Neuron (in vitro differentiated cells): ENCODE measurements at regions not wholly inside any gene's neighbourhood (a gene's known extent, or its start where the extent isn't known, plus 50 kb on each side); places are given as distances from the start of the nearest gene placed in this dataset.
A peak's percentile ranks its signal among the peaks of the same experiment; 100 is the strongest.

Experiments
- H2AFZ ChIP-seq: one replicate; pipeline ENCODE4 v1.6.1; 2013; ENCODE audit warnings: low read depth, mild to moderate bottlenecking, inconsistent platforms, low read length, moderate library complexity
- H3K27me3 ChIP-seq: one replicate; pipeline ENCODE4 v1.6.1; 2013; ENCODE audit warnings: low read length; ENCODE audit not compliant: insufficient read depth
- H3K36me3 ChIP-seq: one replicate; pipeline ENCODE4 v1.6.1; 2013; ENCODE audit warnings: low read length; ENCODE audit not compliant: insufficient read depth
- H3K4me1 ChIP-seq: one replicate; pipeline ENCODE4 v1.6.1; 2013; ENCODE audit warnings: low read length; ENCODE audit not compliant: insufficient read depth
- H3K4me3 ChIP-seq: 2 replicates; pipeline ENCODE4 v1.5.1; 2013; ENCODE audit warnings: mild to moderate bottlenecking, low read length, moderate library complexity
- H3K9me3 ChIP-seq: one replicate; pipeline ENCODE4 v1.6.1; 2013; ENCODE audit warnings: low read length

- H3K4me1 ChIP-seq = peaks cover 18% of the 10 kb centered on the region
- no peaks in the 10 kb centered on the region for H3K36me3 ChIP-seq
- H3K27me3 ChIP-seq = no peaks in the 10 kb centered on the region
- H3K4me3 ChIP-seq = peak overlapping the region; percentile 49
- peak overlapping the region; percentile 59 for H2AFZ ChIP-seq
- no peaks in the 10 kb centered on the region for H3K9me3 ChIP-seq
Observed at GRCh38 chr3:116863822-116864589, 154.4 kb downstream of the TUSC7 start.

DNA sequence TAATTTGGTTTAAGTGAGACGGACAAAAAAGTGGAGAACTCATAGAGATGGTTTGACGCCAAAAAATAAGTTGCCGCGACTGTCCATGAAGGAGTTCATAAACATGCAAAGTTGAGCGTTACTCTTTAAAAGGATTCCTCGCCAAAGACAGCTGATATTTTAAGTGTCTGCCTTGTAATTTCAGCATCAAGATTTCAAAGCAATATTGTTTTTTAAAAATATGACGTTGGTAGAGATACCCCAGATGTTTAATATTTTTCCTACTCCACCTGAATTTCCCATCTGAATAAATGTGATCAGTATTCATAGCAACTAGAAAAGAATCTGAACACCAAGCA is 155.0 kb downstream of the TUSC7 start:
- no peaks in the 10 kb centered on the region for H3K9me3 ChIP-seq
- H3K4me3 ChIP-seq = no peak overlapping the region
- H3K4me1 ChIP-seq = peaks cover 21% of the 10 kb centered on the region
- no peaks in the 10 kb centered on the region for H3K36me3 ChIP-seq
- H3K27me3 ChIP-seq = no peaks in the 10 kb centered on the region
- H2AFZ ChIP-seq = no peak overlapping the region

DNA sequence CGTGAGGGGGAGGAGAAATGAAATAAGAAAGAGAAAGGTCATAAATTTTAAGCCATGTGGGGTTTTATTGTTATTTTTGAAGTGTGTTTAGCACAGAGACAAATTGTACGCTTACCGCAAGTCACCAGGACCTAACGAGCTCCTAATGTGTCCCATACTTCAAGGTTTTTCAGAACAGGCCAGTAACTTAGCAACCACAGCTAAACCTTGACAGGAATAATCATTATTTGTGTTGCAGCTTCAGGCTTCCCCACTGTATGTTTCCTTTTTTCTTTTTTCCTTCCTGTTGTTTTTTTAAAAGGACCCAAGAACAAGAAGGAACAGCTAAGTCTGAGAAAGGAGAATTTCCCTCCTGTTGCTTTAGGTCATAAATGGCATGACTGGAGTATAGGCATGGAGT is 160.8 kb downstream of the TUSC7 start:
- peak overlapping the region; percentile 4 for H2AFZ ChIP-seq
- no peaks in the 10 kb centered on the region for H3K27me3 ChIP-seq
- H3K4me1 ChIP-seq = peaks cover 16% of the 10 kb centered on the region
- H3K36me3 ChIP-seq = no peaks in the 10 kb centered on the region
- no peak overlapping the region for H3K4me3 ChIP-seq
- no peaks in the 10 kb centered on the region for H3K9me3 ChIP-seq

DNA sequence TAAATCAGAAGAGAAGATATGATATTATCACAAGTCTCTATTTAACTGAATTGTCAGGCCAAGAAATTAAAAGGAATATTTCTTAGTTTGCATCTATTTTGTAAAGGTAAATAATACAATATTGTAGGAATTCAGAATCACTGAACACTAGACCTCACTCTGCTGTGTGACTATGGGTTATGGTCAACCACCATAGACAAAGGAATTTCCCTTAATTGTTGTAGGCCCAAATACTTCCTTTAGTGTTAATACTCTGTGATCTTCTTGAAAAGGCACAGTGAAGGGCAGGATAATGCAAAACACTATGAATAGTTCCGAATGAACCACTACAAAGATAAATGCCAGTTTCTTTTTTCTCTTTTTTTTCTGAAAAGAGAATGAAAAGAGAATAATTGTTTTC is 162.3 kb downstream of the TUSC7 start:
- Histone ChIP-seq H3K4me3 (no peak overlapping the region), H2AFZ (no peak overlapping the region), H3K36me3 (no peaks in the 10 kb centered on the region), H3K4me1 (peaks cover 16% of the 10 kb centered on the region), H3K9me3 (no peaks in the 10 kb centered on the region), H3K27me3 (no peaks in the 10 kb centered on the region)

GRCh38 chr3:116872688-116873087 is 163.1 kb downstream of the TUSC7 start:
- H3K4me1 ChIP-seq = peaks cover 16% of the 10 kb centered on the region
- H2AFZ ChIP-seq = no peak overlapping the region
- H3K4me3 ChIP-seq = no peak overlapping the region
- H3K9me3 ChIP-seq = no peaks in the 10 kb centered on the region
- H3K27me3 ChIP-seq = no peaks in the 10 kb centered on the region
- H3K36me3 ChIP-seq = no peaks in the 10 kb centered on the region

DNA sequence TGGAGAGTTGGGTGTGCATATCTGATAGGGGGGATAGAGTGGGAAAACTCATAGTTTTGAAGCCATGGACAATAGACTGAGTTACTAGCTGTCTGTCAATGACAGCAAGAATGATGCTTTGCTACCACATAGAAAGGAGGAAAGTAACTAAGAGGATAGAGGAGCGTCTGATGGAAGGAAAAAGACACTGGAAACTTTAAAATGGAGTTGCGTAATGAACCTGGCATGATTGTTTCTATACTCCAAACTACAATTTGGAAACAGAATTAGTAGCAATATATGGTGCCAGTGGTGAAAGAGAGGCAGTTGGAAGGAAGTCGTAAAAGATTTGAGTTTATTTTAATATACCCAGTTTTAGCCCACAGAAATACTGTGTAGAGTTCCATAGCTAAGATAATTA is 163.6 kb downstream of the TUSC7 start:
- H2AFZ ChIP-seq = no peak overlapping the region
- no peaks in the 10 kb centered on the region for H3K9me3 ChIP-seq
- H3K27me3 ChIP-seq = no peaks in the 10 kb centered on the region
- H3K4me3 ChIP-seq = no peak overlapping the region
- H3K4me1 ChIP-seq = peaks cover 16% of the 10 kb centered on the region
- no peaks in the 10 kb centered on the region for H3K36me3 ChIP-seq

DNA sequence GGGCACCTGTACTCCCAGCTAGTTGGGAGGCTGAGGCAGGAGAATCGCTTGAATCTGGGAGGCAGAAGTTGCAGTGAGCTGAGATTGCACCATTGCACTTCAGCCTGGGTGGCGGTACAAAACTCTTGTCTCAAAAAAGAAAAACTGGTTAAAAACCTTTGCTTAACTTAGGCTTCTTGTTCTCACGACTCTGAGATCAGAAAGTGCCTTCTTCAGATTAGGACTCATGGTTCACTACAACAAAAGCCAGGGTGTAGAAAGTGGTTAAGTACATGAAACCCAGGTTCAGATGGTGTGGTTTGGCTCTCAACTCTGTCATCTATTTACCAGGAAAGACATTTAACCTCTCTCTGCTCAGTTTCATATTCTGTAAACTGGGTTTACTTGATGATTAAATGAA is 168.4 kb downstream of the TUSC7 start:
- Histone ChIP-seq H3K27me3 (no peaks in the 10 kb centered on the region), H3K36me3 (no peaks in the 10 kb centered on the region), H3K4me3 (no peak overlapping the region), H3K4me1 (no peaks in the 10 kb centered on the region), H2AFZ (no peak overlapping the region), H3K9me3 (no peaks in the 10 kb centered on the region)

DNA sequence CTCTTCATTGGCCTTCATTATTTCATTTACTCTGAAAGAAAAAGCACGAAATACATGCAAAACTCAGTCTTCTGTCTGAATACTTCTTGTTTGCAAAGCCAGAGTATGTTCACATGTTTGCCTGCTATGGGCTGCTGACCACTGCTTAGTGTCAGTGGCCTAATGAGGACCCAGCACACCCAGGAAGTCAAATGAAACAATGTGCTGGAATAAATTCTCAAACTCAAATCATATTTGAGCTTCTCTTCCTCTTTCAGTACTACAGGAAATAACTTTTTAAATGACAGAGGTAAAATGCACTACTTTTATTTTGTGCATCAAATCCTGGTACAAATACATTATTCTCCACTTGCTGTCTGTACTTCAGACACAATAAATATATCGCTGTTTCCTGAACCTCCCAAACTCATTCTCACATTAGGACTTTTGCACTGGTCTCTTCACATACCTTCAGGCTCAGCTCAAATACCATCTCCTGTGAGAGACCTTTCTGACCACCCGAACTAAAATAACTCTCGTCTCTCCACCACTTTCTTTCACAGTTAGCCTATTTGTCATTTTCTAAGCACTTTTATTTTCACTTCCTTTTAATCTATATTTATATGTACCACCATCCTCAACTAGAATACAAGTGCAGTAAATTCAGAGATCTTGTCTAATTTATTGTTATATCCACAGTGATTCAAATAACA is 176.8 kb downstream of the TUSC7 start:
- H3K36me3 ChIP-seq = no peaks in the 10 kb centered on the region
- no peak overlapping the region for H3K4me3 ChIP-seq

GRCh38 chr3:116896116-116896515 is 186.5 kb downstream of the TUSC7 start:
- no peaks in the 10 kb centered on the region for H3K4me1 ChIP-seq
- H2AFZ ChIP-seq = no peak overlapping the region
- no peaks in the 10 kb centered on the region for H3K27me3 ChIP-seq
- H3K4me3 ChIP-seq = no peak overlapping the region
- H3K36me3 ChIP-seq = no peaks in the 10 kb centered on the region
- H3K9me3 ChIP-seq = no peaks in the 10 kb centered on the region

More for the DNA sequence above, 176.8 kb downstream of the TUSC7 start:
- Histone ChIP-seq H3K27me3 (no peaks in the 10 kb centered on the region), H3K4me1 (no peaks in the 10 kb centered on the region), H2AFZ (no peak overlapping the region), H3K9me3 (no peaks in the 10 kb centered on the region)

DNA sequence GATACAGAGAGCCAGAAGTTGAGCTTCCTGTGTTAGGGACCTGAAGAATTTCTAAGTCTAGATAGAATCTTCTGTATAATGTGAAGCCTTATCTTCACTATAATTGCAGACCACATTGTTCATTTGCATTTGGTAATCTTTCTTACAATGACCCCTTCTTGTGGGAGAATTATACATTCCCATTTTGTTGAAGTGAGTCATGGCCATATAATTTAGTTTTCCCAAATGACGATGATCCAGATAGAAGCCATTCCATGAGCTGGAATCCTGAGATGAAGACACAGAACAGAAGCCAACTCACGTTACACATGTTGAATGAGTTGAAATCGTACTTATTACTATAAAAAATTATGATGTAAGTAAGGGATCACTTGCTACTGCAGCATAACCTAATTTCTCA is 187.8 kb downstream of the TUSC7 start:
- no peaks in the 10 kb centered on the region for H3K9me3 ChIP-seq
- no peaks in the 10 kb centered on the region for H3K36me3 ChIP-seq
- no peaks in the 10 kb centered on the region for H3K4me1 ChIP-seq
- no peaks in the 10 kb centered on the region for H3K27me3 ChIP-seq
- H2AFZ ChIP-seq = no peak overlapping the region
- no peak overlapping the region for H3K4me3 ChIP-seq

- Histone ChIP-seq H3K36me3 (no peaks in the 10 kb centered on the region), H2AFZ (no peak overlapping the region), H3K9me3 (no peaks in the 10 kb centered on the region), H3K4me1 (no peaks in the 10 kb centered on the region), H3K27me3 (no peaks in the 10 kb centered on the region), H3K4me3 (no peak overlapping the region)
Observed at GRCh38 chr3:116899253-116899652, 189.7 kb downstream of the TUSC7 start.

- Histone ChIP-seq H3K27me3 (no peaks in the 10 kb centered on the region), H3K4me1 (no peaks in the 10 kb centered on the region), H3K4me3 (no peak overlapping the region), H3K9me3 (no peaks in the 10 kb centered on the region), H2AFZ (no peak overlapping the region), H3K36me3 (no peaks in the 10 kb centered on the region)
Observed at GRCh38 chr3:116905334-116905733, 195.8 kb downstream of the TUSC7 start.

- no peaks in the 10 kb centered on the region for H3K27me3 ChIP-seq
- no peaks in the 10 kb centered on the region for H3K4me1 ChIP-seq
- no peaks in the 10 kb centered on the region for H3K9me3 ChIP-seq
- H2AFZ ChIP-seq = no peak overlapping the region
- no peak overlapping the region for H3K4me3 ChIP-seq
- H3K36me3 ChIP-seq = no peaks in the 10 kb centered on the region
Observed at GRCh38 chr3:116905794-116906193, 196.2 kb downstream of the TUSC7 start.

DNA sequence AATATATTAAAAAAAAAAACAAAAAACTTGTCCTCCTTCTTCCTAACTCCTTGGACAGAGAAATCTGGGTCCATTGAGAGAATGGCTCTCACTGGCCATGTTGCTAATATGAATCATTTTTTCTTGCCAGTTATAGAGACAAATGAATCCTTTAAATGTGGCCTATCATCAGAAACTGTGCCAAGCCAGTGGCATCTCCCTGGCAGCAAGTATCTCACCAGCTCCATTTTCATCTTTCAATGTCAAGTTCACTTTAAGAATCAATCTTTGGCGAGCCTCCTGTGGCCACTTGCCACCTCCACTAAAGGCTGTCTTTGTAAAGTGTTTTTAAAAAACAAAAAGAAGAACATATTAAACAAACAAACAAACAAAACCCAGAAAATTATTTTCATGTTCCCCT is 202.5 kb downstream of the TUSC7 start:
- Histone ChIP-seq H3K36me3 (no peaks in the 10 kb centered on the region), H3K9me3 (no peaks in the 10 kb centered on the region), H3K27me3 (no peaks in the 10 kb centered on the region), H3K4me3 (no peak overlapping the region), H3K4me1 (no peaks in the 10 kb centered on the region), H2AFZ (no peak overlapping the region)
